GM19455 (cell line): ENCODE measurements at regions not wholly inside any gene's neighbourhood (a gene's known extent, or its start where the extent isn't known, plus 50 kb on each side); places are given as distances from the start of the nearest gene placed in this dataset.

ENCODE experiments used
- ATAC-seq: cut with Tn5 transposase; IDR thresholded peaks from one replicate; pipeline ENCODE4 v1.9.1; 2021; ENCODE audit not compliant: unreplicated experiment

GRCh38 chr2:195021711-195022507 lies 635.1 kb upstream of the SLC39A10 start:
- peak; percentile 63 for ATAC-seq

- no peak for ATAC-seq
Measured at GRCh38 chr2:195018462-195018861, 638.6 kb upstream of the SLC39A10 start.

GRCh38 chr2:195017890-195018289 lies 639.1 kb upstream of the SLC39A10 start:
- no peak for ATAC-seq

- no peak for ATAC-seq
Measured at GRCh38 chr2:195016841-195017240, 640.2 kb upstream of the SLC39A10 start.

GRCh38 chr2:195009202-195009601 lies 647.8 kb upstream of the SLC39A10 start:
- no peak for ATAC-seq

DNA sequence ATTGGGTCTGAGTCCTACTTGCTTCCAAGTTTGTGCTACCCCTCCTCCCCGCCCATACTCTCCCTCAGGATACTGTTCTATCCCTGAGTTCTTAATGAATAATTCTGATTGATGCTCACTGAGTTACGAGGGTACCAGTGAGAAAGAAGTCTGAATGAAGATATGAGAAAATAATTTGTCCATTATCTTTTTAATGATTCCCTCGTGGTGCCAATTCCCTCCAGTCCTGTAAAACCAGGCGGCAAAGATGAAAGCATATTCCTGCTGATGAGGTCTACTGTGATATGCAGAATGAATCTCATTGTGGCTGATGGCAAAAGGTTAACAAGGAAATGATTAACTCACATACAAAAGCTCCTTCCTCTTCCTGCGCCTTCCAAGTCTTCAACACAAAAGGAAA lies 650.2 kb upstream of the SLC39A10 start:
- no peak for ATAC-seq

GRCh38 chr2:195003881-195004471 lies 653.0 kb upstream of the SLC39A10 start:
- ATAC-seq = no peak

DNA sequence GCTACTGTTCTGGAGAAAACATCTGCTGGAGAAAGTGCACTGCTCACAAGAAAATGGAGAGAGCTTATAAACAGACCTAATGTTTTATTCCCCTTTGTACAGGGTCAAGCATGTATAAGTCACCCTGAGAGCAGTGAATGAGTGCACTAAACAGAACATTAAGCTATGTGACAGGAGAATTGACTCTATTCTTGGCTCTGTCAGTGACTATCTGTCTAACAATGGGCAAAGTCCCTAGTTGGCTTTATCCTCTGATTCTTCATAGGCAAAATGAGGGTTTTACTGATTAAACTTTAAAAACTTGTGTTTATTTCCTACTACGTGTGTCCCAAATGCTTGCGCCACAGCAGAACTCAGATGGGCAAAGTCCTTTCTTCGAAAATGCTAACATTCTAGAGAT lies 655.1 kb upstream of the SLC39A10 start:
- ATAC-seq = no peak

DNA sequence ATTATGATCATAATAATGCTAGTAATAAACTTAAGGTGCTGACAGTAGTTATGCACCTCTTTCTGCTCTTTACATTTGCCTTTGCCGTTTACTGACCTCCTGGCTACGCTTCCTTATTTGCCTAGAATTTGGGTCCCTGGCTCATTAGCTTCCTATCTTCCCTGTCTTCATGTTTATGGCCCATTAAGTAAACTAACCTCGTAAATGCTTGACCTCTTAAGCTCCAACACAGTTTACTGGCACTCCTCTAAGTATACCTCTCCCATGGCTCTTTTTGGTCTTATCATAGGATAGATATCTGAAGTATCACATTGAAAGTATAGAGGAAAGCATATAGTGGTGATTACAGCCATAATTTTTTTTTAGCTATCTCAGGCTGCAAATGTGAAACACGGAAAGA lies 657.3 kb upstream of the SLC39A10 start:
- ATAC-seq = no peak

- no peak for ATAC-seq
Measured at GRCh38 chr2:194992648-194993047, 664.4 kb upstream of the SLC39A10 start.

DNA sequence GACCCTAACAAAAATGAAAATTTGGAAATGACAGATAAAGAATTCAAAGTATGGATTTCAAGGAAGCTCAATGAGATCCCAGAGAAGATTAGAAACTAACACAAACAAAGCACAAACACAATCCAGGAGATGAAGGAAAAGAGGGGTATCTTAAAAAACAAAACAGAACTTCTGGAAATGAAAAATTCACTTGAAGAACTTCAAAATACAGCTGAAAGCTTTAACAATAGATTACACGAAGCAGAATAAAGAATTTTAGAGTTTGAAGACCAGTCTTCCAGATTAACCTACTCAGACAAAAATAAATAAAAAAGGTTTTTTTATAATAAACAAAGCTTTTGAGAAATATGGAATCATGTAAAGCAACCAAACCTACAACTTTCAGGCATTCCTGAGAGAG lies 671.8 kb upstream of the SLC39A10 start:
- no peak for ATAC-seq

DNA sequence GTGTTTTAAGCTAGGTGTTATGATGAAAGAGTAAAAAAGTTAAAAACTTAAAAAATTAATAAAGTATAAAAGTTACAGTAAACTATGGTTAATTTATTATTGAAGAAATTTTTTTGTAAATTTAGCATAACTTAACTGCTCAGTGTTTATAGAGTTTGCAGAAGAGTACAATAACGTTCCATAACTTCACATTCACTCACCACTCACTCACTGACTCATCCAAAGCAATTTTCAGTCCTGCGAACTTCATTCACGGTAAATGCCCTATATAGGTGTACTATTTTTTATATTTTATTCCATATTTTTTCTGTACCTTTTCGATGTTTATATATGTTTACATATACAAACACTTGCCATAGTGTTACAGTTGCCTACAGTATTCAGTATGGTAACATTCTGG lies 694.8 kb upstream of the SLC39A10 start:
- no peak for ATAC-seq

DNA sequence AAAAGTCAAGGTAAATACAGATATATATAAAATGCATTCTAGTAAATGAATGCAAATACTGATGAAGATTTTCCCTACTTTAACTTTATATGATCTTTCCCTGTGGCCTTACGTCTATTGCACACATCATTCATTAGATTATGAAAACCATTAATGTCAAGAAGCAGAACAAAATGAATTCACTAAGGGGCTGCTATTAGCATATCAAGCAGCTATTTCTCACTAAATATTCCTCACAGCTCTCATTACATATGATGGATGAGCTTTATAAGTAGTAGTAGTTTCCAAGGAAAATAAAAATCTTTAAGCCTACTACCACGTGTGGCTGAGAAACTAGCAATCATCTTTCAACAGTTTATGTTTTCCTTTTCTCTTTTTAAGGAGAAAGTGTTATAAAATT lies 702.8 kb upstream of the SLC39A10 start:
- no peak for ATAC-seq

DNA sequence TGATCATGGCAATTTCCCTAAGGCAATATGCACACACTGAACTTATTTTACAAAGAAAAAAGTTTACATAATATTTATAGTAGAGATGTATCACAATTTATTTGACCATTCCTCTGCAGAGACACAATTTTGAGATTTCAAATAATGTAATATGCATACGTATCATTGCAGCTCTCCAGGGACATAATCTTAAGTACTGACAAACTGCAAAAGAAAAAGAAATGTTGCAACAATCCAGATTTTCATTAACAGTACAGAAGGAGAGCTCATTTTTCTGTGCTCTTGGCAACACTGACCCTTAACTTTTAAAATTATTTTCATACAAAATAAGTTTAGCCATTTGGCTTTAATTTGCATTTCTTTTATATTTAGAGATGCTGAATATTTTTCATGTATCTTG lies 710.2 kb upstream of the SLC39A10 start:
- no peak for ATAC-seq

- ATAC-seq = no peak
Measured at GRCh38 chr2:194938066-194938465, 719.0 kb upstream of the SLC39A10 start.

DNA sequence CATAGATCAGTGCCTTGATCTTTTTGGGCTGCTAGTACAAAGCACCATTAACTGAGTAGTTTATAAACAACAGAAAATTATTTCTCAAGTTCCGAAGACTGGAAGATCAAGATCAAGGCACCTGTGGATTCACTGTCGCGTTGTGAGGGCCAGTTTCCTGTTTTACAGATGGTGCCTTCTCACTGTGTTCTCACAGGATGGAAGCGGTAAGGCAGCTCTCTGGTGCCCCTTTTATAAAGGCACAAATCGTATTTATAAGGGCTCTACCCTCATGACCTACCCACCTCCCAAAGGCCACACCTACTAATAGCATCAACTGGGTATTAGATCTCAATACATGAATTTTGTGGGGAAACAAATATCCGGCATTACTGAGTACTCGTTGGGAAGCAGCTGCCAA lies 729.5 kb upstream of the SLC39A10 start:
- no peak for ATAC-seq

- ATAC-seq = no peak
Measured at GRCh38 chr2:194926873-194927272, 730.2 kb upstream of the SLC39A10 start.

GRCh38 chr2:194925742-194926141 lies 731.3 kb upstream of the SLC39A10 start:
- ATAC-seq = no peak

GRCh38 chr2:194917519-194917918 lies 739.5 kb upstream of the SLC39A10 start:
- no peak for ATAC-seq

GRCh38 chr2:194915485-194915884 lies 741.5 kb upstream of the SLC39A10 start:
- no peak for ATAC-seq

- ATAC-seq = no peak
Measured at GRCh38 chr2:194907569-194907968, 749.5 kb upstream of the SLC39A10 start.

GRCh38 chr2:194896871-194897270 lies 760.2 kb upstream of the SLC39A10 start:
- ATAC-seq = no peak

DNA sequence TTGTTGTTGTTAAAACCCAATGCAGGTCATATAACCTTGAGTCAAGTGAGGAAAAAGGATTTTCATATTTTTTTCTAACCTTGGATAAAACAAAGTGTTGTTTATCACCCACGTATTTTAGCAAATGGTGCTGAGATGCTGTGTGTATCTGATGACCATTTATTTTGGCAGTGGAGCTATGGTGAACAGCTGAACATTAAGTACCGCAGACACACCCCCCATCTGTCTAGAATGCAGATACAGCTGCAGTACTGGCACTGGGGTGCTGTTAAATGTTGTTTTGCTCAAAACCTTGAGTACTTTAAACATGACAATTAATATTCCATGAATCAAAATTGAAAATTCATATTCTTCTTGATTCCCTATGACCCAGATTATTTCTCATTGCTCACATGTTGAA lies 773.3 kb upstream of the SLC39A10 start:
- no peak for ATAC-seq
